ENCODE measurements at regions not wholly inside any gene's neighbourhood (a gene's known extent, or its start where the extent isn't known, plus 50 kb on each side); places are given as distances from the start of the nearest gene placed in this dataset.

DNA sequence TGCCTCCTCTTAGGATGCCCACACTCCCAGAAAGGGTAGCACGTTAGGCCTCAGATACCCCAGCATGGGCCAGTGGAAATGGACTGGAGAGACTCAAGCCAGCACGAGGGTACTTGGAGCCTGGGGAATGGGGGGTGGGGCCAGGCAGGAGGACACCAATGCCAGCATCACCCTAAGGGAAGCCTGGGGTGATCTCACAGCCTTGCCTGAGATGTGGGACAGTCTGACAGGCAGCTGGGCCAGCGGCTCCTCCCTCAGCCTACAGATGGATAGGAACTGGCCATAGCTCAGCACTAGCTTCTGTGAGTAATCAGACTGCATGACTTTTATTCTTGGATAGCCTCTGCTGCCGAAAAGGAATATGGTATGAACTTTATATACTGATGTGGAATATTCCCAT lies 59.6 kb upstream of the MRPS22 start:
- no peak for ATAC-seq (ENCODE audit: low read depth)
- no peaks in the 10 kb centered on the region for H3K4me1 ChIP-seq (ENCODE audit: control insufficient read depth in 2 of 2, insufficient read depth in 2 of 2, low read length in 2 of 2)
- intact Hi-C loops (cut with micrococcal nuclease), result no loop called here
- no peak overlapping the region for H3K9ac ChIP-seq (ENCODE audit: low read length)
- TF ChIP-seq, protein P1, sequence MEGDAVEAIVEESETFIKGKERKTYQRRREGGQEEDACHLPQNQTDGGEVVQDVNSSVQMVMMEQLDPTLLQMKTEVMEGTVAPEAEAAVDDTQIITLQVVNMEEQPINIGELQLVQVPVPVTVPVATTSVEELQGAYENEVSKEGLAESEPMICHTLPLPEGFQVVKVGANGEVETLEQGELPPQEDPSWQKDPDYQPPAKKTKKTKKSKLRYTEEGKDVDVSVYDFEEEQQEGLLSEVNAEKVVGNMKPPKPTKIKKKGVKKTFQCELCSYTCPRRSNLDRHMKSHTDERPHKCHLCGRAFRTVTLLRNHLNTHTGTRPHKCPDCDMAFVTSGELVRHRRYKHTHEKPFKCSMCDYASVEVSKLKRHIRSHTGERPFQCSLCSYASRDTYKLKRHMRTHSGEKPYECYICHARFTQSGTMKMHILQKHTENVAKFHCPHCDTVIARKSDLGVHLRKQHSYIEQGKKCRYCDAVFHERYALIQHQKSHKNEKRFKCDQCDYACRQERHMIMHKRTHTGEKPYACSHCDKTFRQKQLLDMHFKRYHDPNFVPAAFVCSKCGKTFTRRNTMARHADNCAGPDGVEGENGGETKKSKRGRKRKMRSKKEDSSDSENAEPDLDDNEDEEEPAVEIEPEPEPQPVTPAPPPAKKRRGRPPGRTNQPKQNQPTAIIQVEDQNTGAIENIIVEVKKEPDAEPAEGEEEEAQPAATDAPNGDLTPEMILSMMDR (IDR thresholded peaks at IDR 0.05), result no peak
- no peak for TF ChIP-seq EZH2 (IDR thresholded peaks at IDR 0.05; ENCODE audit: borderline replicate concordance, insufficient read depth, low read depth, low read length, poor library complexity, severe bottlenecking)
- no peaks in the 10 kb centered on the region for H3K27me3 Mint-ChIP-seq
- WGBS (ENCODE audit: insufficient coverage), result 84% methylated on average over 2 of the region's 4 CpGs
- no peaks in the 10 kb centered on the region for H3K36me3 ChIP-seq (replicated peaks in 1 of 2; ENCODE audit: control extremely low read depth in 1 of 2, control insufficient read depth in 1 of 2, extremely low read depth in 1 of 2, insufficient read depth in 2 of 2, low read length in 1 of 2)
- ChIA-PET POLR2A (no interaction called here), CTCF (no interaction called here)
- no peak overlapping the region for H3K4me3 ChIP-seq (ENCODE audit: control extremely low read depth in 1 of 5, extremely low read depth in 1 of 5, insufficient read depth in 1 of 5, low read depth in 2 of 5, low read length in 4 of 5)
- no peaks in the 10 kb centered on the region for H3K79me2 ChIP-seq (ENCODE audit: control insufficient read depth, insufficient read depth, low read length)
- H3K4me3 Mint-ChIP-seq, result no peak overlapping the region
- no peak overlapping the region for H3K27ac Mint-ChIP-seq
- no peaks in the 10 kb centered on the region for H3K9me3 Mint-ChIP-seq (ENCODE audit: insufficient read depth)
- H2AFZ ChIP-seq (ENCODE audit: insufficient read depth, low read depth, low read length, poor library complexity, severe bottlenecking), result no peak overlapping the region
- peaks cover 0 to 2% (median 0%) of the 10 kb centered on the region in 4 experiments for H3K27me3 ChIP-seq (replicated peaks in 1 of 4; ENCODE audit: control extremely low read depth in 1 of 4, control insufficient read depth in 3 of 4, insufficient read depth in 4 of 4, low read length in 3 of 4)
- no peak overlapping the region for H3K27ac ChIP-seq (ENCODE audit: low read length in 2 of 2)
- H3K4me2 ChIP-seq (replicated peaks; ENCODE audit: low read depth, low read length, poor library complexity, severe bottlenecking), result no peak overlapping the region
- H4K20me1 ChIP-seq (ENCODE audit: control insufficient read depth, insufficient read depth, low read length, poor library complexity, severe bottlenecking), result no peaks in the 10 kb centered on the region
- no peaks in the 10 kb centered on the region for H3K4me1 Mint-ChIP-seq
- no peak for DNase-seq
- no peaks in the 10 kb centered on the region for H3K9me3 ChIP-seq (ENCODE audit: control extremely low read depth in 1 of 3, control insufficient read depth in 2 of 3, insufficient read depth in 1 of 3, low read length in 2 of 3)

DNA sequence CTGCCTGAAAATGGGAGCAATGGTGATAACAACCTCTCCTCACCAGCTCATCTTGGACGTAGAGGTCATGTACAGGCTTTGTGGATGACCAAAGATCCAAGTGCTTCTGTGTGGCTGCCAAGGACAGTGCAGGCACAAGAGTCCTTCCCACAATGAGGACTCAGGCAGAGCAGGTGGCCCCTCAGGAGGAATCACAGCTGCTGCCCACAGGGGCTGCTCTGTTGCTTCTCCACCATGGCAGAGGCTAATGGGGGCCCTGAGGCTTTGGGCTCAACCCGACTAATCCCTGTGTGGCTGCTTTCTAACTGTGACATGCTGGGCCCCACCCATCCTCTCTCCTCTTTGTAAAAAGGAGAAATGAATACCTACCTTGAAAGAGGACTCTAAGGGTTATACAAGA lies 58.1 kb upstream of the MRPS22 start:
- Histone ChIP-seq H3K36me3 (replicated peaks in 1 of 2; ENCODE audit: control extremely low read depth in 1 of 2, control insufficient read depth in 1 of 2, extremely low read depth in 1 of 2, insufficient read depth in 2 of 2, low read length in 1 of 2) (no peaks in the 10 kb centered on the region), H3K4me1 (ENCODE audit: control insufficient read depth in 2 of 2, insufficient read depth in 2 of 2, low read length in 2 of 2) (no peaks in the 10 kb centered on the region), H3K4me3 (ENCODE audit: control extremely low read depth in 1 of 5, extremely low read depth in 1 of 5, insufficient read depth in 1 of 5, low read depth in 2 of 5, low read length in 4 of 5) (no peak overlapping the region), H2AFZ (ENCODE audit: insufficient read depth, low read depth, low read length, poor library complexity, severe bottlenecking) (no peak overlapping the region), H3K27me3 (replicated peaks in 1 of 4; ENCODE audit: control extremely low read depth in 1 of 4, control insufficient read depth in 3 of 4, insufficient read depth in 4 of 4, low read length in 3 of 4) (peaks cover 0 to 2% (median 0%) of the 10 kb centered on the region in 4 experiments), H4K20me1 (ENCODE audit: control insufficient read depth, insufficient read depth, low read length, poor library complexity, severe bottlenecking) (no peaks in the 10 kb centered on the region), H3K9me3 (ENCODE audit: control extremely low read depth in 1 of 3, control insufficient read depth in 2 of 3, insufficient read depth in 1 of 3, low read length in 2 of 3) (no peaks in the 10 kb centered on the region), H3K27ac (ENCODE audit: low read length in 2 of 2) (no peak overlapping the region), H3K79me2 (ENCODE audit: control insufficient read depth, insufficient read depth, low read length) (no peaks in the 10 kb centered on the region), H3K9ac (ENCODE audit: low read length) (no peak overlapping the region), H3K4me2 (replicated peaks; ENCODE audit: low read depth, low read length, poor library complexity, severe bottlenecking) (no peak overlapping the region)
- intact Hi-C loops (cut with micrococcal nuclease), result no loop called here
- Mint-ChIP-seq H3K4me1 (no peaks in the 10 kb centered on the region), H3K4me3 (no peak overlapping the region), H3K9me3 (ENCODE audit: insufficient read depth) (no peaks in the 10 kb centered on the region), H3K27me3 (no peaks in the 10 kb centered on the region), H3K27ac (no peak overlapping the region)
- CTCF ChIA-PET, result no interaction called here
- DNase-seq, result no peak
- WGBS (ENCODE audit: insufficient coverage), result 69% methylated on average over 2 of the region's 2 CpGs
- TF ChIP-seq, protein P1 (IDR thresholded peaks at IDR 0.05), result no peak
- no peak for TF ChIP-seq EZH2 (IDR thresholded peaks at IDR 0.05; ENCODE audit: borderline replicate concordance, insufficient read depth, low read depth, low read length, poor library complexity, severe bottlenecking)
- no peak for ATAC-seq (ENCODE audit: low read depth)
- POLR2A ChIA-PET, result no interaction called here

Measured in B cell (primary cell).